Panc1 (cell line): ENCODE measurements at regions not wholly inside any gene's neighbourhood (a gene's known extent, or its start where the extent isn't known, plus 50 kb on each side); places are given as distances from the start of the nearest gene placed in this dataset.

Experiments used
- ATAC-seq: fragments of 200-7000 bp; cut with Tn5 transposase; 2 replicates; pipeline ENCODE4 v1.9.1; 2020; ENCODE audit warnings: mild to moderate bottlenecking, moderate library complexity
- BruUV-seq: library from RNA; stranded (reverse); fragments of 400-500 nt; replicated peaks from 2 replicates; lab custom pipeline; 2021; lab: Mats Ljungman, UMichigan
- CTCF ChIA-PET: fragments of 300-600 bp; sonication (Branson Sonifier 250); formaldehyde crosslinking; loops from one replicate; lab custom pipeline; 2022; ENCODE audit warnings: antibody characterized with exemption; lab: Charles Lee
- POLR2A ChIA-PET: fragments of 300-600 bp; sonication (Branson Sonifier 250); formaldehyde crosslinking; loops from one replicate; lab custom pipeline; 2022; ENCODE audit warnings: antibody characterized with exemption; lab: Charles Lee
- DNase-seq: peaks from one replicate; pipeline ENCODE4 v3.0.0-alpha.2; 2010; ENCODE audit warnings: low read depth, low spot score
- H3K27ac ChIP-seq: 2 replicates; pipeline ENCODE4 v1.5.1; 2011; ENCODE audit warnings: mild to moderate bottlenecking, low read length, inconsistent platforms
- H3K27me3 ChIP-seq: fragments of 200-500 bp; sonication (Bioruptor generic); 2 replicates; pipeline ENCODE4 v1.6.0; 2014; ENCODE audit warnings: low read length, inconsistent platforms; ENCODE audit not compliant: control insufficient read depth, insufficient read depth
- H3K36me3 ChIP-seq: fragments of 200-500 bp; sonication (Bioruptor generic); 2 replicates; pipeline ENCODE4 v1.5.1; 2014; ENCODE audit warnings: inconsistent platforms, mild to moderate bottlenecking, low read length, moderate library complexity; ENCODE audit not compliant: control insufficient read depth, insufficient read depth
- H3K4me1 ChIP-seq: 2 replicates; pipeline ENCODE4 v1.5.1; 2011; ENCODE audit warnings: inconsistent platforms, mild to moderate bottlenecking, low read length, moderate library complexity; ENCODE audit not compliant: control insufficient read depth, insufficient read depth
- H3K4me3 ChIP-seq, 2 experiments: 2 replicates each; pipeline ENCODE4 v1.5.1; 2011 to 2012; ENCODE audit warnings: low read depth in 2 of 2, low read length in 2 of 2, mild to moderate bottlenecking in 2 of 2, inconsistent platforms in 1 of 2, moderate library complexity in 1 of 2
- H3K9me3 ChIP-seq: fragments of 200-500 bp; sonication (Bioruptor generic); 2 replicates; pipeline ENCODE4 v1.5.1; 2014; ENCODE audit warnings: low read depth, mild to moderate bottlenecking, inconsistent platforms, low read length, moderate library complexity; ENCODE audit not compliant: control insufficient read depth, insufficient read depth
- CTCF ChIP-seq: fragments of 450-650 bp; IDR thresholded peaks from 2 replicates; pipeline ENCODE4 v1.5.1; 2017; ENCODE audit warnings: mild to moderate bottlenecking
- POLR2AphosphoS5 ChIP-seq: IDR thresholded peaks from 2 replicates; pipeline ENCODE4 v1.6.1; 2012; ENCODE audit warnings: mild to moderate bottlenecking, low read depth, low read length, moderate library complexity
- REST ChIP-seq, 2 experiments: IDR thresholded peaks; 2 replicates each; pipeline ENCODE4 v1.6.1; 2011 to 2012; ENCODE audit warnings: low read depth in 2 of 2, control low read depth in 1 of 2, low read length in 1 of 2, mild to moderate bottlenecking in 1 of 2, moderate library complexity in 1 of 2; ENCODE audit not compliant: insufficient read depth in 1 of 2
- SIN3A ChIP-seq: IDR thresholded peaks from 2 replicates; pipeline ENCODE4 v1.6.1; 2012; ENCODE audit warnings: low read depth, mild to moderate bottlenecking, low read length, moderate library complexity, borderline replicate concordance; ENCODE audit not compliant: insufficient read depth
- TCF7L2 ChIP-seq: IDR thresholded peaks from 2 replicates; pipeline ENCODE4 v1.6.1; 2011; ENCODE audit warnings: mild to moderate bottlenecking, low read depth, low read length, inconsistent platforms
- in situ Hi-C: cut with HindIII; loops from 2 replicates; pipeline ENCODE4 v1.10.0; 2016; ENCODE audit warnings: low sequenced_read_pairs, low pct_unique_long_range_greater_than_20kb
- intact Hi-C: fragments of 100-400 bp; cut with micrococcal nuclease; formaldehyde crosslinking; loops from one replicate; pipeline ENCODE4 v1.10.0; 2022; ENCODE audit not compliant: unreplicated experiment

- H3K36me3 ChIP-seq = no peaks in the 10 kb centered on the region
- ATAC-seq = no peak
- in situ Hi-C loops = no loop called here
- DNase-seq = no peak
- intact Hi-C loops = no loop called here
- H3K4me3 ChIP-seq = no peak overlapping the region
- H3K27ac ChIP-seq = no peak overlapping the region
- no peak for TF ChIP-seq TCF7L2
- no peak for TF ChIP-seq SIN3A
- no peak for TF ChIP-seq CTCF
- TF ChIP-seq REST (IDR thresholded peaks at IDR 0.05; ENCODE audit: insufficient read depth in 1 of 2, low read depth in 2 of 2, low read length in 1 of 2) = no peak
- no peak for TF ChIP-seq POLR2AphosphoS5
- ChIA-PET POLR2A (no interaction called here), CTCF (no interaction called here)
- no TSS peak for BruUV-seq
- no peaks in the 10 kb centered on the region for H3K9me3 ChIP-seq
- no peaks in the 10 kb centered on the region for H3K4me1 ChIP-seq
- no peaks in the 10 kb centered on the region for H3K27me3 ChIP-seq
Observed at GRCh38 chr2:133862400-133862977, 294.2 kb upstream of the NCKAP5 start.

- H3K27me3 ChIP-seq = no peaks in the 10 kb centered on the region
- no TSS peak for BruUV-seq
- DNase-seq (no peak), ATAC-seq (no peak)
- in situ Hi-C loops (no loop called here), intact Hi-C loops (no loop called here)
- H3K27ac ChIP-seq = no peak overlapping the region
- no peaks in the 10 kb centered on the region for H3K36me3 ChIP-seq
- no peak overlapping the region for H3K4me3 ChIP-seq
- no peaks in the 10 kb centered on the region for H3K9me3 ChIP-seq
- TF ChIP-seq TCF7L2 (no peak), CTCF (no peak)
- no peaks in the 10 kb centered on the region for H3K4me1 ChIP-seq
- CTCF ChIA-PET = no interaction called here
- POLR2A ChIA-PET = no interaction called here
Observed at GRCh38 chr2:133863106-133863800, 295.0 kb upstream of the NCKAP5 start.
